ENCODE measurements at regions not wholly inside any gene's neighbourhood (a gene's known extent, or its start where the extent isn't known, plus 50 kb on each side); places are given as distances from the start of the nearest gene placed in this dataset.

DNA sequence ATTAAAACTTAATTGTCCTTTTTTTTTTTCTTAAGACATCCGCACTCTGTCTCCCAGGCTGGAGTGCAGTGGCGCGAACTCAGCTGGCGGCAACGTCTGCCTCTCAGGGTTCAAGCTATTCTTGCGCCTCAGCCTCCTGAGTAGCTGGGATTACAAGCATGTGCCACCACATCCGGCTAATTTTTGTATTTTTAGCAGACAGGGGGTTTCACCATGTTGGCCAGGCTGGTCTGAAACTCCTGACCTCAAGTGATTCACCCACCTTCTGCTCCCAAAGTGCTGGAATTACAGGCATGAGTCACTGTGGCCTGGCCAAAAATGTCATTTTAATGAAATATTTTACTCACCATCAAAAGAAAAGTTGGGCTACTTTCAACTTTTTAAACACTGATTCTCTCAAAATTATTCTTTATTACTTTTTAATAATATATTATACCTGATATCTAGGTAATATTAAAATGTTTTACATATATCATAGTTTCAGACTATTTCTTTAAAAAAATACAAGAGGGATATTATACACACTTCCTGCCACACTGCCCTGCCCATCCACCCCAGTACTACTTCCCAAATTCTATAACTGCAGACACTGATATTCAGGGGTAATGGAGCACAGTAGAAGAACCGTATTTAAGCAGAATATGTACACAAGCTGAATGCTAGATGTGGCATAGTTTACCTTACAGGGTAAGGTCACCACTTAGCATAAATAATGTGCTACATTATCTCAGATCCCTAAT is 723.9 kb upstream of the ZNF385D start:
- no peaks in the 10 kb centered on the region for H4K20me1 ChIP-seq (replicated peaks; ENCODE audit: control insufficient read depth, insufficient read depth, low read length)
- BruUV-seq (replicated peaks), result no TSS peak
- TF ChIP-seq PCBP2 (IDR thresholded peaks at IDR 0.05; ENCODE audit: low read depth, low read length, poor library complexity, severe bottlenecking) (no peak), EZH2 (IDR thresholded peaks at IDR 0.05; ENCODE audit: borderline replicate concordance, low read depth, low read length) (no peak), STAT5B (CRISPR knock-in tag; IDR thresholded peaks at IDR 0.05) (no peak), ZNF77 (CRISPR knock-in tag; IDR thresholded peaks at IDR 0.05) (no peak), ZBTB8A (IDR thresholded peaks at IDR 0.05; ENCODE audit: partially characterized antibody) (no peak), BRD9 (IDR thresholded peaks at IDR 0.05; ENCODE audit: low read depth, partially characterized antibody) (no peak), FIP1L1 (IDR thresholded peaks at IDR 0.05; ENCODE audit: low read depth, low read length, poor library complexity, severe bottlenecking) (no peak), C11orf30 (IDR thresholded peaks at IDR 0.05; ENCODE audit: low read depth) (no peak), ZNF408 (CRISPR knock-in tag; IDR thresholded peaks at IDR 0.05; ENCODE audit: low read depth) (no peak), ETV5 (CRISPR knock-in tag; IDR thresholded peaks at IDR 0.05; ENCODE audit: low read depth) (no peak), CREBBP (IDR thresholded peaks at IDR 0.05; ENCODE audit: low read depth, low read length) (no peak), ELF4 (CRISPR knock-in tag; IDR thresholded peaks at IDR 0.05) (no peak)
- TF ChIP-seq, protein P1, sequence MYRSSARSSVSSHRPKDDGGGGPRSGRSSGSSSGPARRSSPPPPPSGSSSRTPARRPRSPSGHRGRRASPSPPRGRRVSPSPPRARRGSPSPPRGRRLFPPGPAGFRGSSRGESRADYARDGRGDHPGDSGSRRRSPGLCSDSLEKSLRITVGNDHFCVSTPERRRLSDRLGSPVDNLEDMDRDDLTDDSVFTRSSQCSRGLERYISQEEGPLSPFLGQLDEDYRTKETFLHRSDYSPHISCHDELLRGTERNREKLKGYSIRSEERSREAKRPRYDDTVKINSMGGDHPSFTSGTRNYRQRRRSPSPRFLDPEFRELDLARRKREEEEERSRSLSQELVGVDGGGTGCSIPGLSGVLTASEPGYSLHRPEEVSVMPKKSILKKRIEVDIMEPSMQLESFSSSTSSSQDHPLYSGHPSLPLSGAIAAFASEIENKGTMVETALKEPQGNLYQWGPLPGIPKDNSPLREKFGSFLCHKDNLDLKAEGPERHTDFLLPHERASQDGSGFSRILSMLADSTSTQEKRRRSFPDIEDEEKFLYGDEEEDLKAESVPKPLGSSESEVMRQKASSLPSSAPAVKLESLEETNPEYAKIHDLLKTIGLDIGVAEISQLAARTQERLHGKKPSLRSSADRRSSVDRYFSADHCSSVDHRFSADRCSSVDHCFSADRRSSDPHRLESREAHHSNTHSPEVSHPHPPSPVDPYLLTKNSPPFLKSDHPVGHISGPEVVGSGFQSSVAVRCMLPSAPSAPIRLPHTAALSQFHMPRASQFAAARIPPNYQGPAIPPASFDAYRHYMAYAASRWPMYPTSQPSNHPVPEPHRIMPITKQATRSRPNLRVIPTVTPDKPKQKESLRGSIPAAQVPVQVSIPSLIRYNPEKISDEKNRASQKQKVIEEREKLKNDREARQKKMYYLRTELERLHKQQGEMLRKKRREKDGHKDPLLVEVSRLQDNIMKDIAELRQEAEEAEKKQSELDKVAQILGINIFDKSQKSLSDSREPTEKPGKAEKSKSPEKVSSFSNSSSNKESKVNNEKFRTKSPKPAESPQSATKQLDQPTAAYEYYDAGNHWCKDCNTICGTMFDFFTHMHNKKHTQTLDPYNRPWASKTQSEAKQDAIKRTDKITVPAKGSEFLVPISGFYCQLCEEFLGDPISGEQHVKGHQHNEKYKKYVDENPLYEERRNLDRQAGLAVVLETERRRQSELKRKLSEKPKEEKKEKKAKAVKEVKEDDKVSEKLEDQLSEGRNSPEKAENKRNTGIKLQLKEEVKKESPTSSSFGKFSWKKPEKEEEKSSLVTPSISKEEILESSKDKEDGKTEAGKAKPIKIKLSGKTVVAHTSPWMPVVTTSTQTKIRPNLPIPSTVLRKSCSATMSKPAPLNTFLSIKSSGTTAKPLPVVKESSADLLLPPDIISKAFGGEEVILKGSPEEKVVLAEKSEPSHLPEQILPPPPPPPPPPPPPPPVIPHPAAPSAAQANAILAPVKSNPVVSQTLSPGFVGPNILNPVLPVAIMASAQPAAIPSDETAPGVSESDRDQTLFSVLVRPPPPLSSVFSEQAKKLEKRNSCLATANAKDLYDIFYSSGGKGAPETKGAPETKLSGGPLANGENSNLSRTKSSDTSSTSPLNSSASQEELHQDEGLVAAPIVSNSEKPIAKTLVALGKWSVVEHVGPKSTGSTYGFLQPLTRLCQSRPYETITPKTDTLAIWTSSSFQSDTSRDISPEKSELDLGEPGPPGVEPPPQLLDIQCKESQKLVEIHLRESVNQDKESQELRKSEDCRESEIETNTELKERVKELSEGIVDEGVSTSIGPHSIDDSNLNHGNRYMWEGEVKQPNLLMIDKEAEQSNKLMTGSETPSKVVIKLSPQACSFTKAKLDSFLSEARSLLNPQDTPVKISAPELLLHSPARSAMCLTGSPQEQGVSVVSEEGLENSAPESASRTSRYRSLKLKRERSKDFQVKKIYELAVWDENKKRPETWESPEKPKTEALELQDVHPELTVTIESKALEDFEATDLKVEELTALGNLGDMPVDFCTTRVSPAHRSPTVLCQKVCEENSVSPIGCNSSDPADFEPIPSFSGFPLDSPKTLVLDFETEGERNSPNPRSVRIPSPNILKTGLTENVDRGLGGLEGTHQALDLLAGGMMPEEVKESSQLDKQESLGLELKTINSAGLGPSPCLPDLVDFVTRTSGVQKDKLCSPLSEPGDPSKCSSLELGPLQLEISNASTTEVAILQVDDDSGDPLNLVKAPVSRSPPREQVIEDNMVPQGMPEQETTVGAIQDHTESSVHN (IDR thresholded peaks at IDR 0.05; ENCODE audit: borderline replicate concordance in 1 of 2, low read depth in 1 of 2), result no peak

More for the DNA sequence above, 723.9 kb upstream of the ZNF385D start:
- 2% methylated on average over 8 of the region's 8 CpGs for WGBS (ENCODE audit: insufficient coverage, low coverage, missing lambda C conversion rate)
- H3K9me1 ChIP-seq (ENCODE audit: control insufficient read depth, insufficient read depth, low read length), result no peaks in the 10 kb centered on the region
- no peaks in the 10 kb centered on the region for H3K36me3 ChIP-seq (ENCODE audit: control insufficient read depth, insufficient read depth, low read length)
- no peaks in the 10 kb centered on the region for H3K27me3 ChIP-seq (ENCODE audit: control insufficient read depth in 2 of 2, insufficient read depth in 2 of 2, low read length in 2 of 2)
- H3K4me1 ChIP-seq (replicated peaks in 1 of 2; ENCODE audit: control insufficient read depth in 2 of 2, insufficient read depth in 2 of 2, low read length in 2 of 2), result no peaks in the 10 kb centered on the region
- no peaks in the 10 kb centered on the region for H3K9me3 ChIP-seq (replicated peaks; ENCODE audit: control insufficient read depth, insufficient read depth, low read depth, low read length)
- H3K9ac ChIP-seq (ENCODE audit: insufficient read depth in 1 of 2, low read depth in 2 of 2, low read length in 2 of 2), result no peak overlapping the region
- H3K27ac ChIP-seq (ENCODE audit: extremely low read depth, low read depth, low read length), result no peak overlapping the region
- FAIRE-seq (no peak), DNase-seq (ENCODE audit: extremely low read depth in 1 of 4, low spot score in 3 of 4) (no peak), ATAC-seq (no peak)
- H3K4me2 ChIP-seq (ENCODE audit: insufficient read depth, low read length), result no peak overlapping the region
- H3K4me3 ChIP-seq, result no peak overlapping the region
- CTCF ChIA-PET (ENCODE audit: low intra/inter-chr PET ratio), result no interaction called here
- H2AFZ ChIP-seq (ENCODE audit: low read depth, low read length), result no peak overlapping the region
- no peaks in the 10 kb centered on the region for H3K79me2 ChIP-seq (ENCODE audit: control insufficient read depth, insufficient read depth, low read length)
- in situ Hi-C loops (cut with MboI), result no loop called here
- intact Hi-C loops (cut with micrococcal nuclease), result no loop called here
- POLR2A ChIA-PET, result interaction anchor here (0.7 kb wide), 1 partner anchor 143 kb away, joined by 3 read pairs; no protein-coding TSS in a partner anchor
